Erythroblast (primary cell): ENCODE measurements at regions not wholly inside any gene's neighbourhood (a gene's known extent, or its start where the extent isn't known, plus 50 kb on each side); places are given as distances from the start of the nearest gene placed in this dataset.

Experiments used
- GATA1 ChIP-seq: IDR thresholded peaks from 2 replicates; pipeline ENCODE4 v1.6.1; 2011; ENCODE audit warnings: low read depth, mild to moderate bottlenecking, control low read depth, low read length, moderate library complexity
- POLR2A ChIP-seq: IDR thresholded peaks from 2 replicates; pipeline ENCODE4 v1.6.1; 2011; ENCODE audit warnings: mild to moderate bottlenecking, low read length

DNA sequence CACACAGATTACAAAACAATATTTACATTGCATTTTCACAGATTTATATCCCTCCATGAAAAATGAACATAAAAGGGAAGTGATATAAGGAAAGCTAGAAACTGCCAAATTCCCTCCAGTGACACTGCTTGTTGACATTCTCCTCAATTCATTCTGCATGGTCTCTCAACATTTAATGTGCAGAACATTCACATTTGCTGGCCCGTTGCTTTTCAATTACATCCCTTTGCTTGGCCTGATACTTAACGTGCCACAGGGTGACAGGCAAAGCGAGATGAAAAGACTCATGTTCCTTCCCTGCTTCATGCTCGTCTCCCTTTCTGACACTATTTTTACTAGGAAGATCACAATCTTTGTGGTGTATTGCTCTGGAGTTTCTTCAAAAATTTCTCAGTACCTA, 1019.7 kb upstream of the LRRN3 start:
- TF ChIP-seq POLR2A (no peak), GATA1 (no peak)
